NCI-H1105 treated with DMSO at 0.1 percent for 48 hours (cell line): ENCODE measurements at regions not wholly inside any gene's neighbourhood (a gene's known extent, or its start where the extent isn't known, plus 50 kb on each side); places are given as distances from the start of the nearest gene placed in this dataset.
A peak's percentile ranks its signal among the peaks of the same experiment; 100 is the strongest.

Source experiments
- DNase-seq: peaks from one replicate; lab custom pipeline; 2025; lab: John Stamatoyannopoulos, UW

DNA sequence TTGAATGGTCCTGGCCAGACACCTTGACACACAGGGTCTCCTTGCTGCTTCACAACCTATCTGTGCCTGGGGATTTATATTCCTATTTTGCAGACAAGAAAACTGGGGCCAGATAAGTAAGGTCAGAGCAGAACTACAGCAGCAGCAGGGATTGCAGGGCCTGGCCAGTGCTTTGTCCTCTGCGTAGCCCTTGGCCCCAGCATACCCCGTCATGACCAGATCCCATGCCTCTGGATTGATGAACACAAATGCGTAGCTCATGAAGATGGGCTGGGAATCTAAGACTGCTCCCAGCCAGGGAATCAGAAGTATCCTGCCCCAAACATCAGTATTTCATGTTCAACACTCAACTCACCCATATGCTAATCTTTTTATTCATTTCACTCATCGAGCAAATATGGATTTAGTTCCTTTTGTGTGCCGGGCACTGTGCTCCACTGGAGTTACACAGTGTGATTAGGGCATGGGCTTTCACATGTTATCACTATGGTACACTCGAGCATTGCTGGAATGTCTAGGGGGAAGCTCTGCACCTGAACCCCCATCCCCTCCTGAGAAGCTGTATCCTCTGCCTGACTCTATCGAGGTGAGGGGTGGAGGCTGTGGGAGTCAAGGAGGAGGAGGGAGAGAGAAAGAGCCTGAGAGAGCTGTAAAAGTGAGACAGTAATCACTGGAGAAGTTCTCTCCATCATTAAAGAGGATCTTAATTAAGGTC lies 143.3 kb downstream of the CYP26B1 start:
- DNase-seq = no peak

- no peak for DNase-seq
Measured at GRCh38 chr2:72003796-72004195, 143.9 kb downstream of the CYP26B1 start.

DNA sequence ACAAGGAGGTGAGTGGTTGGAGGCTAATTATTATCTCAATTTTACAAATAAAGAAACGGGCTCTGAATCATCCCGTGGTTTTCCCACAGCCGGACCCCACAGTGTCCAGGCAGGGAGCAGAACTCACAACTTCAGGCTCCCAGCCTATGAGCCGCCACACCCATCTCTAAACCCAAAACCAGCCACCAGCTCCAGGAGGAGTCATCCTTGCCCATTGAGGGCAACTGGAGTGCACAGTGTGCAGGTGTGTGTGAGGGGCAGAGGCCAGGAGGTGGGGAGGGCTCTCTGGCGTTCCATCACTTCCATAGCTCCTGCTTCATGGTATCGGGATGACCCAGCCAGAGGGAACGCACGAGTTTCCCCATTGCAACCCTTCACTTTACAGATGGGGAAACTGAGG lies 144.5 kb downstream of the CYP26B1 start:
- no peak for DNase-seq

- DNase-seq = no peak
Measured at GRCh38 chr2:72001937-72002690, 145.5 kb downstream of the CYP26B1 start.

DNA sequence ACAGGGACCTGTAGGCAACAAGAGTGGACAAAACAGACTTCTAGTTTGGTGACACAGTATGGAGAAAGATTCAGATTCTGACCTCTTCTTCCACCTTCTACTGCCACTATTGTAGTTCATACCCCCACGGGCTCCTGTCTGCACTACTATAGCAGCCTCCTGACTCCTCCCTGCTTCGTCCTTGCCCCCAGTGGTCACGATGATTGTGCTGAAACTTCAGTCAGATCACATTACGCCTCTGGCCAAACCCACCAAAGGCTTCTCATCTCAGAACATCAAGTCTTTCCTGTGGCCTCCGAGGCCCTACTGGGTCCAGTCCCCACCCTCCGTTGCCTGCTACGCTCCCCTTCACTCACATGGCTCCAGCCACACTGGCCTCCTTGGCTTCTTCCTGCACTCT lies 147.6 kb downstream of the CYP26B1 start:
- DNase-seq = no peak

- no peak for DNase-seq
Measured at GRCh38 chr2:71999580-71999979, 148.1 kb downstream of the CYP26B1 start.

GRCh38 chr2:71997843-71998242 lies 149.8 kb downstream of the CYP26B1 start:
- no peak for DNase-seq

DNA sequence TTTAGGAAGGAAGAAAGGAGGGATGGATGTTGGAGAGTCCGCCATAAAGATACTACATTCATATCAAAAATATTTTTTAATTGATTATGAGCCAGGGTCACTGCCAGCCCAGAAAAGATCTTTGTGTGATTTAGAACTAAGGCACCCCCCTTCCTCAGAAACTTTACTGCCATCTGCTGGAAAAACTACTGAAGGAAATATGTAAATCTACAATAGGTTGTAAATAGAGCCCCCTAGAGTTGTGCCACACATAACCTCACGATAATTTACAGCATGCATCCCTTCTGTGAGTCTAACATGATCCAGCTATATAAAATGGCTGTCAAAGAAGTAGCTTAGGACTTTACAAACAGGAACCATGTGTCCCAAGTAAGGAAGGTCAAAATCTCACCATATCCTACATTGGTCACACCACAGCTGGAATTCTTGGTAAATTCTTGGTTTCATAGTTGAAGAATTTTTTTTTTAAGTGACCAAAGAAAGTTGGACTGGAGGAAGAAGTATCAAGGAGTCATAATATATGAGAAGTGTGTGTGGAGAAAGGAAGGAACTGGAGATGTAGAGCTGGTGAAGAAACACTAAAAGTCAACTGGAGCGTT lies 152.5 kb downstream of the CYP26B1 start:
- peak; percentile 14 for DNase-seq

DNA sequence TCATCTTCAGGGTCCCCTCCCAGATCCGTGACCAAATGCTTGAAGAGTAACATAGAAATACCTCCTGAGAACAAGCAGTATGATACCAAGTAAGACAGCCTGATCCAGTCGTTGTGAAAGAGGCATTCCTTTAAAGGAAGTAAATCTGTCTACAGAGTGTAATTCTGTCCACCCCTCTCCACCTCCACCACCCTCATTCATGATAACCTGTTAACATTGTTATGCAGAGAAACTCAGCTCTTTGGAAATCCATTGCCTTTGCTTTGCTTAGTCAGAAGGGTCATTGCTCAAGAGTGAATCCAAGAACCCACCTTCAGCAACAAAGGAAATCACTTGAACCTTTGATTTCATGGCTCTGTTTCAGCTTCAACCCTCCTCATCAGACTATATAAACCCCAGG lies 155.6 kb downstream of the CYP26B1 start:
- DNase-seq = no peak

DNA sequence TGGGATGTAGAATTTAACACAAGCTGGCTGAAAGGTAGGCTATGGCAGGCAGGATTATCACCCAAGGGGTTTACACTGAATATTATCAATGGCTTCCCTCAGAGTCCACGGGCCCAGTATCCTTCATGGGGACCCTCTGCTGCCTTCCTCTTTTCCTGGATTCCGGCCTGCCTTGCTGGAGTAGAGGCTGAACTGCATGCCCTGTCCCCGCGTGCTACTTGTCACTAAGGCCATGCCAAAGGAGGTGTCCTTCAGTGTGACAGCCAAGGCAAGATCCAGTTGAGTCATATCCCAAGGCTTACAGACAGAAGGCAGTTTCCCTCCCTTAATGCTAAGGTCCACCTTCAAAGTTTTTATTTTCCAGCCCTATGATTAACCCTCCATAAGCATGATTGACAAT lies 156.3 kb downstream of the CYP26B1 start:
- DNase-seq = no peak

DNA sequence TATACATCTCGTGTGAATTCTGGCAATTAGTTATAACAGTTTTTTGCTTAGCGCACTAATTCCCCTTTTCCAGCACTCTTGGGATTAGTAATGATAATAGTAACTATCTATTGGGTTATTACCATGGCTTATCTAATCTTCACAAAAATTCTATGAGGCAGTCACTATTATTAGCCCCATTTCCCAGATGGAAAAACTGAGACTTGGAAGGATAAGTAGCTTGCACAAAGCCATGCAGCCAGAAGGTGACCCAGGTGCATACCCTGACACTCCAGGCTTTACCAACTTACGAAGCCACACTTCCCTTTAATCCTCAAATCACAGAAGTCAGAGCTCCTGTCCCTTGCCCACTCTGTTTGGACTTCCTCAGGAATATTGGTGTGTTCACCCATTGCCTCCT lies 156.8 kb downstream of the CYP26B1 start:
- no peak for DNase-seq

DNA sequence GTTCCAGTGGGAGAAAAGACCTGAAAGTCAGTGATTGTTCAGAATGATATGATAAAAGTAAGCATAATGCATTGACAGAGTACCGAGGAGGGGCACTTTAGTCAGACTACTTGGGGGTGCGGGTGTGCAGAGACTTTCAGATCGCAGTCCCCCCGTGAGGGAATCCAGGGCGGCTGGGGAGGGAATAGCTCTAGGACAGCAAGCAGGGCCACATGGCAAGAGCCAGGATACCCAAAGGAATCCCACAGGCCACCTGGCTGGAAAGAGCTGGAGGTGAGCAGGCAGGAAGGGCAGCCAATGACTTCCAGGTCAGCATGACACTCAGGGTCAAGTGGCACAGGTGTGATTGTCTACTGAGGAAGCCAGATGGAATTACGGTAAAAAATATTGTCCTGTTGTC lies 157.5 kb downstream of the CYP26B1 start:
- DNase-seq = no peak

- DNase-seq = no peak
Measured at GRCh38 chr2:71989671-71990070, 158.0 kb downstream of the CYP26B1 start.

GRCh38 chr2:71988170-71988569 lies 159.5 kb downstream of the CYP26B1 start:
- no peak for DNase-seq

- no peak for DNase-seq
Measured at GRCh38 chr2:71976685-71977084, 171.0 kb downstream of the CYP26B1 start.

GRCh38 chr2:71974846-71975245 lies 172.8 kb downstream of the CYP26B1 start:
- DNase-seq = no peak

- DNase-seq = no peak
Measured at GRCh38 chr2:71971493-71971892, 176.2 kb downstream of the CYP26B1 start.

GRCh38 chr2:71965530-71965929 lies 182.1 kb downstream of the CYP26B1 start:
- DNase-seq = no peak

DNA sequence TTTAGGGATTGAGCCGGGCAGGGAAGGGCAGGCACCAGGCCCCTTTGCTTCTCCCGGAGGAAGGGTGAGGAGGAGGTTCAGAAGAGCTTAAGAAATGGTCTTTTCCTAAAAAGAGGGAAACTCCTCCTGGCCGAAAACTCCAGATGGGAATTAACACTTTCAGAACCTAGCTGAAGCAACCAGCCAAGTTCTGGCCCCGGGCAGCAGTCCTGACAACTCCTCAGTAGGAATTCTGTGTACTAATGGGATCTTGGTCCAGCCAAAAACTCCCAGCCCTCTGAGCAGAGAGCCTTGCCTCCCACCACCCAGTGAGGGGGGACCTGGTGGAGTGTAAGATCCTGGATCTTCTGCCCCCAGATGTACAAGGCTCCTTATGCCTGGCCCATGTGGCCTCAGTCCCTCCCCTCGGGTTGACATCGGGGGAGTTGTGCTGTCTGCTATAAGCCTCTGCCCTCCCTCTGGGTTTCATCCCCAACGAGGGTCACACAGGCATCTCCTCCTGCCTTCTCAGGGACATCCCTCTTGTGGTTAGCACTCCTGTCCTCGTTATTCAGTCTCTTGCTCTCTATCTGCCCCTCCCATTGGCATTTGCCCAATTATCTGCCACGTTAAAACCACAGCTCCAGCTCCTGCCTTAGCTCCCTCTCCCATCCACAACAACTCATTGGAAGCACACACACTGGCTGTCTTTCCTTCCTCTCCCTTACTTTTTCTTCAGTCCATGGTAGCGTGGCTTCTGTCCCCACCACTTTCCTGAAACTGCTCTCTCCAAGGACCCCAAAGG lies 184.6 kb downstream of the CYP26B1 start:
- DNase-seq = no peak

DNA sequence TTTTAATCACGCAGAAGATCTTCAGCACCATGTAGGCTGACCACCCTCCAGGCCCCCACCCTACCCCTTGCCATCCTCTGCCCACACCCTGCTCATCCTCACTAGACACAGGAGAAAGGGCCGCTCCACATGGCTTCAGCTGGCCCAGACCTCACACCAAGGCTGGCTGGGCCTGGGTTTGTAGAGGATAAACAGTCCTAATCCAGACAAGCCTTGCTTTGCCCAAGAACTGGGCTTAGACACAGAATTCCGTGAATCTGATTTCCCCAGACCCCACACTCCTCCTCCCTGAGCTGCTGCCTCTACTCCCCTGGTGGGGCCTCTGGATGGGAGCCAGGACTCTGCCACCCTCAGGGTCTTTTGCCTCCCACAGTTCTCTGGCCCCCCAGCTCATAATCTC lies 185.3 kb downstream of the CYP26B1 start:
- DNase-seq = no peak

DNA sequence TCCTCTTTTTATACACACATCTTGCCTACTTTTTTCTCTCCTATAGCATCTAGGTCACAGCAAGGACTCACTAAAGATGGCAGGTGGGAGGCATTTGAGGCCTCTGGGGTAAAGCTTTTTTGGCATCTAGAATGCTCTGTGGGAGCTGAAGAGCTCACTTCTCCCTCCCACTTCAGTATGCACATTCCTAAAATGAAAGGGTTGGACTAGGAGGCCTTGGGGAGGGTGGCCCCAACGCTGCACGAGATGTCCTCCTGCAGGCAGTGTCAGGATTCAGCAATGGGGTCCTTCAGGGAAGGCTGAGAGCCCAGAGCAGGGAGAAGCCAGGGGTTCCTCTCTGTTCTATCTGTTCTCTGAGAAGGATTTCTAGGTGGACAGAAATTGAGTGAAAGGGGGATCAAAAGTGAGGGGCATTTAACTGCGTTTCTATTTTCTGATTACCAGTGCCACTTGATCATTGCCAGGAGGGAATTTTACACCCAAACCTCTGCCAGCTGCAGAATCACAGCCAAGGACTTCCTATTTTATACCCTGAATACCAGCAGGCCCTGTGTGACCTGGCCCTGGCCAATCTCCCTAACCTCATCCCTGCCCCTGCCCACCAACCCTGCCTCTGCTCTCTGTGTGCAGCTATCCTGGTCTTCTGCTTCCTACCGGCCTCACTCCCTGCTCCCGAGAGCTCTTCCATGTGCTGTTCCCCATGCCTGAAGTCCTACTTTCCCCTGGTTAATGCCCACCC lies 186.2 kb downstream of the CYP26B1 start:
- no peak for DNase-seq

DNA sequence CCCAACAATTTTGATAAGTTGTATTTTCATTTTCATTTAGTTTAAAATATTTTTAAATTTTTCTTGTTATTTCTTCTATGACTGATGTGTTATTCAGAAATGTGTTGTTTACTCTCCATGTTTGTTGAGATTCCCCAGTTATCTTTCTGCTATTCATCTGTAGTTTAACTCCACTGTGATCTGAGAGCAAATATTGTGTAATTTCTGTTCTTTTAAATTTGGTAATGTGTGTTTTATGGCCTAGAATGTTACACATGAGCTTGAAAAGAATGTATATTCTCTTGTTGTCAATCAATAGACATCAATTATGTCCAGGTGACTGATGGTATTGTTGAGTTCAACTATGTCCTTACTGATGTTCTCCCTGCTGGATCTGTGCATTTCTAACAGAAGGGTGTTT lies 188.2 kb downstream of the CYP26B1 start:
- DNase-seq = no peak
